EL (cell line): ENCODE measurements at regions not wholly inside any gene's neighbourhood (a gene's known extent, or its start where the extent isn't known, plus 50 kb on each side); places are given as distances from the start of the nearest gene placed in this dataset.
"Not testable (repeated sequence)": the region's sequence is repeated elsewhere in the genome, so short reads cannot be mapped to it uniquely, and the experiment has no call there.

Experiments
- DNase-seq: peaks from one replicate; pipeline ENCODE4 v3.0.0-alpha.2; 2016

DNA sequence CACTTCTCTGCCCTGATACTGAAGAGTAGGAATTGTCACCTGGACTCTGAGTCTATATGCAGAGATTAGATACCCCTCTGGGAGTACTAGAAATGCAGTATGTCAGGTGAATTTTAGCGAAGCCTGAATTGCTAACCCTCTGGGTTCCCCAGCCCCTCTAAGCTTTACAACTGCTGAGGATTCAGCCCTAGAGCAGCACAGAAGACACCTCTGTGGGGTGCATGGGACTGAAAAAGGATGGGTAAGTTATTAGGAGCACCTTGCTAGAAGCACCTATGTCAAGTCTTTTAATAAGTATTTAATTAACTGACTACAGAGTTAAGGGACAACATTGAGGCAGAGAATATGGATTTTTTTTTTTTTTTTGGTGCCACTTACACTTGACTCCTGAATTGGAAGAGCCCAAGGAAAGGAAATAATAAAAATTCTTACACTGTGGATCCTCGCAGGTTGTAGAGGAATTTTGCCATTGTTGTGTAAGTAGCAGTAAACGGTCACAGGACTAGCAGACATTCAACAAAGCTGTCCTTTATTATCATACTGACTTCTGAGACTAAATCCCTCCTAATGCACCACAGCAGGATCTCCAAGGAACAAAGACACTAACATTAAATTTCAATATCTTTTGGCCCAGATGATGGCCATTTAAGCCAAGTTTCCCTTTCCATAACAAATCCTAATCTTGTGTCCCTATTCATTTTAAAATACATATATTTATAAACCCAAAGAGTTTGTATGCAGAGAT is 253.2 kb downstream of the ANKRD50 start:
- DNase-seq, result no peak

DNA sequence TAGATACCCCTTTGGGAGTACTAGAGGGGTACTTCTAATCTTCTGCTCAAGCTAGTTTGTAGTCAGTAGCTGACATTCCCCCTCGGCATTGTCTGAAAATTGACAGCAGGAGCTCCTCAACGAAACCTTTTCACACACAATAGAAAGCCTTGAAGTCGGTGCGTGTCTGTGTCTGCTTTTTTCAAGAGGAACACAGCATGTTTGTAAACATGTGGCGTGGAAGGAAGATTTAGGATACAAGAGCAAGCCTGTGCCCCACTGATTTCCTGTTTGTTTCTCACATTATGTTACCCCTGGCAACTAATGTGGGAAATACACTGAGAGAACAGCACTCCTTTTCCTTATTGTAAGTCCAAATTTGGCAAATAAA is 252.6 kb downstream of the ANKRD50 start:
- DNase-seq, result no peak

DNA sequence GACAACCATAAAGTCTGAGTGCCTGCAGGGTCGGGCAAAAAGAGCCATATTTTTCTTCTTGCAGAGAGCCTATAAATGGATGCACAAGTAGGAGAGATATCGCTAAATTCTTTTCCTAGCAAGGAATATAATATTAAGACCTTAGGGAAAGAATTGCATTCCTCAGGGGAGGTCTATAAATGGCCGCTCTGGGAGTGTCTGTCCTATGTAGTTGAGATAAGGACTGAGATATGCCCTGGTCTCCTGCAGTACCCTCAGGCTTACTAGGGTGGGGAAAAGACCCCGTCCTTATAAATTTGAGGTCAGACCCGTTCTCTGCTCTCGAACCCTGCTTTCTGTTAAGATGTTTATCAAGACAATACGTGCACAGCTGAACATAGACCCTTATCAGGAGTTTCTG is 250.9 kb downstream of the ANKRD50 start:
- DNase-seq, result not testable (repeated sequence)

DNA sequence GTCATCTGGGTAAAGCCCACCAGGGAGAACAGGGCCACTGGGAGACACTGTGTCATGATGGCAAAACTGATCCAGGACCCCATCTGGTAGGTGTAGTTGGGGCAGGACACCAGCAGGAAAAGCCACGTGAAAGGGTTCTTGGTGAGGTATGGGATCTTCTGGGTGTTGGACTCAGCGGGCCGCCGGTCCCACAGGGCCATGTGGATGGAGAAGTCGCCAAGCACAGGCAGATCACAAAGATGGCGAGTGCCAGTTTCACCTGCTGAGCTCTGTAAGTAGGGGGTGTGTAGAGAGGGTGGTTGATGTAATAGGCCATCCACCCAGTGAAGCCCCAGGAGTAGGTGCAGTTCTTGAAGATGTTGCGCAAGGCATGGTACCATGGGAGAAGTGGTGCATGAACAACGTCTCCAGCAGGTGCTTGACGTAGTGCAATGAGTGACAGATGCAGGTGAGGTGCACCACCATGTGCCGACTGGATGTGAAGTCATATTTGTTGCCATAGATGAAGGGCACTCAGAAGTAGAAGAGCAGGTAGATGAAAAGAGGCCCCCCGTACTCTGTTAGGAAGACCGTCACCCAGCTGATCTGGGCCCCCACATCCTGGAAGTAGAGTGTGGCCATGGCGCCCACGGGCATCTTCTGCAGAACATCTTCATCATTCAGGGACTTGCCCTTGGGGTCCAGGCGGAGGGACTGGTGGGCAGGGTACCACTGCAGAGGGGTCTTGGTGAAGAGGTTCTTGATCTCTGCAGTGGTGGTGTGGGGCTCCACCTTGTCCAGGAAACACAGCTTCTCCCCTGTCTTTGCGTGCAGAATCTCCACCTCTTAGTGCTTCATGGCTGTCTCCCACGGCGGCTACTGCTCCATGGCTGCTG is 249.3 kb downstream of the ANKRD50 start:
- no peak for DNase-seq

DNA sequence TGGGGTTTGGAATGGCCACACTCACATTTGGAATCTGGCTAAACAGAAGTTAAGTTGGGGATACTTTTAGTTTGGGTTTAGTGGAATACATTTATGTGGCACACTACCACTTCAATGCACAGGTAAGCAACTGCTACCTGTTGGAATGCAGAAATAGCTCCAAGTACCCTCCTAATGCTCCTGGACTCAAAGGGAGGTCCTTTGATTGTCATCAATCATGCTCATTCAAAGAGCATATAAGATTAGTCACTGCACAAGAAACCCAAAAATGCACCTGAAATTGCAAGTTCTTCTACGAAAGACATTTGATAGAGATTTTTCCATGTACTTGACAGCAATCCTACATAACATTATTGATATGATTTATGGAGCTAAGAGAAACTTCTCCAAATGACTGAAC is 247.7 kb downstream of the ANKRD50 start:
- DNase-seq, result no peak

DNA sequence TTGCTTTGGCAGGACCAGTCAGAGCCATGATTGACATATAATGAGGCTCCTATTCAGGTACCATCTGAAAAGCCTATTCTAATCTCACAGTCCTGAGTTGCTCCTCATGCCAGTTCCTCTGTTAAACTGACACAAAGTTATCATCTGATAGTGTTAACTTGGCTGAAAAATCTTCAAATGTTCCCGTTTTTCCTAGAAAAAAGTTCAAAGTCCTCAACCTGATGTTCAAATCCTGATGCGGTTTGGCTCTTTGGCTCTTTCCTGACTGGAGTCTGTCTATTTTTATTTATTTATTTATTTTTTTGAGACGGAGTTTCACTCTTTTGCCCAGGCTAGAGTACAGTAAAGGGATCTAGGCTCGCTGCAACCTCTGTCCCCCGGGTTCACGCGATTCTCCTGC is 244.2 kb downstream of the ANKRD50 start:
- DNase-seq, result no peak

DNA sequence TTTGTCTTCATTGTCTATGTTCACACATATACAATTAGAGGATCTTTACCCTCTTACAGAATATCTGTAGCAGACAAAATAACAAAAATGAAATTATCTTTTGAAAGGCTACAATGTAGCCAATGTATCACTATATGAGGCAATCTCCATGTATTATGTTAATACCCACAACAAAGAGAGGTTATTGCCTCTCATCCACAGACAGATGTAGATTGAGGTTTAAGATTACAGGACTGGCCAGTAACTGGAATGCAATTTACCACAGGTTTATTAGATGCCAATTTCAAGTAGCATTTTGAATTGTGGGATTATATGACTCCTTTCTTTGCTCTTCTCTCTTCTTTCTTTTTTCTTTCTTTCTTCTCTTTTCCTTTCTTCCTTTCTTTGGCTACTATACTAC is 242.6 kb downstream of the ANKRD50 start:
- no peak for DNase-seq

DNA sequence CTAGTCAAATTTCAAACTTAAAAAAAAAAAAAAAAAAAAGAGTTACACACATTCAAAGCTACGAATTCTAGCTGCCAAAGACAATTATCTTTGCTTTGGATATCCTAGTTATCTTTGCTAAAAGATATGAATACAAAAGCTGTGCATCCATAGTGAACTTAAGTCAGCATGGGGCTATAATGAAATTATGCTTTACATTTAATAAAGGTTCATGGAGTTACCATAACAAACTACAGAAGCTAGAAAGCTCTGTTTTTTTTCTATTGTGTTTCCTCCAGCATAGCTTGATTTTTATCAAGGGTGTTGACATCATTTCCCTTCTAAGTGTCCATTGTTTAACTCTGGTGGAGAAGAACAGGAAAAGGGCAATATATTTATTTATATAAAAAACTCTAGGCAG is 234.1 kb downstream of the ANKRD50 start:
- DNase-seq, result no peak

DNA sequence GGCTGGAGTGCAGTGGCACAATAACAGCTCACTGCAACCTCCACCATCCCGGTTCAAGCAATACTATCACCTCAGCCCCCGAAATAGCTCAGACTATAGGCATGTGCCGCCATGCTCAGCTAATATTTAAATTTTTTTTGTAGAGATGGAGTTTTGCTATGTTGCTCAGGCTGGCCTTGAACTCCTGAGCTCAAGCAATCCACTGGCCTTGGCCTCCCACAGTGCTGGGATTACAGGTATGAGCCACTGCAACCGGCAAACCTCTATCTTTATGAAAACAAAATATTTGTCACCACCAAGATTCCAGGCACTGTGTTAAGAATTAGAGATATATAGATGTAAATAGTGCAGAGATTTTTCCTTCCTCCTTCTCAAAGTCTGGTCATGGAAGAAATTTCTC is 232.5 kb downstream of the ANKRD50 start:
- no peak for DNase-seq

DNA sequence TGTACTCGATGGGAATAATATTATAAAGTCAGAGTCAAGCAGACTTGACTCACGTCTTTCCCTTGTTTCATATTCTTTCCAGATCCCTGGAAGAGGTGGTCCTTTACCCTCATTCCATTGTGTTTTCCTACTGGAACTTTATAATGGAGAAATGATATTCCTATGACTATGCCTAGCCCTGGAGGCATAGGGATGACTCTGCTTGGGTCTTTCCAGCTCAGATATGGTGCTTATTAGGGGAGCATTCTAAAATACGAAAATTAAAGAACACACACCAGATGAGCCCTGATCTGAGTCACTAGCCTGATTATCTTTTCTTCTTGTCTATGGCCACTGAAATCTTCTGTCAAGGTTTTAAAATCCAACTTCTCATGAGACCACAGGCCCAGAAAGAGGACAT is 231.4 kb downstream of the ANKRD50 start:
- DNase-seq, result peak; percentile 36

DNA sequence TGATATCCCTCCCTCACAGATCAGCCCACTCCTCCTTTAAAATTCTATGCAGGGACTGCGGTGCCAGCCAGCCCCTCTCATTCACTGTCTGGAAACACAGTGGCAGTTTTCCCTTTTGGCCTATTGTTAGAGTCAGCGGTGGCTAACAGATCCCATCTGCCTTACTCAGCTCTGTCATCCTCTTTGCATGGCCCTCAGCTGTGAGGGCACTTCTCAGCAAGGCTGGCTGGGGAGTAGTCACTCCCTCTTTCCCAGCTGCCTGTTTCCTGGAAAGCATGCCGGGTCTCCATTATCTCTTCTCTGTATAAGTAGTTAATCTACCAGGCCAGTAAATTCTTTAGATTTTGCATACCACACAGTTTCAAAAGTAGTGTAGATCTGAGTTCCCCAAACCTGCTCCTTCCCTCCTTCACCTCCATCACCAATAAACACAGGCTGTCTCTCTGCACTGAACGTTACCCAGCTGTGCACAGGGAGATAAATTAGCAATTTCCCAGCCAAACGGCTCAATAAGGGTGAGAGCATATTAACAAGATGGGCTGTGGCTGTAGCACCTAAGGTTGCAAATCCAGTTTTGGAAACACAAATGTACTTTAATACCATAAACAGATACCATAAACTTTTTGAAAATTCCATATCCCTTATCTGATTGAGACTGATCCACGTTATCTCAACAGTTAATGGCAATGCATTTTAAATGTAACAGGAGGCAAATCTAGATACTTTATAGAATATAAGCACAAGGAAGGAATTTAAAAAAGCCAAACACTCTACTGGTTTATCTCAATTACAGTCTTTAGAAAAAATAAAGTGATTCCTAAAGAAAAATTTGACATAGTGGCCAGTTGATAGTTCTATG is 229.3 kb downstream of the ANKRD50 start:
- DNase-seq, result peak; percentile 3

DNA sequence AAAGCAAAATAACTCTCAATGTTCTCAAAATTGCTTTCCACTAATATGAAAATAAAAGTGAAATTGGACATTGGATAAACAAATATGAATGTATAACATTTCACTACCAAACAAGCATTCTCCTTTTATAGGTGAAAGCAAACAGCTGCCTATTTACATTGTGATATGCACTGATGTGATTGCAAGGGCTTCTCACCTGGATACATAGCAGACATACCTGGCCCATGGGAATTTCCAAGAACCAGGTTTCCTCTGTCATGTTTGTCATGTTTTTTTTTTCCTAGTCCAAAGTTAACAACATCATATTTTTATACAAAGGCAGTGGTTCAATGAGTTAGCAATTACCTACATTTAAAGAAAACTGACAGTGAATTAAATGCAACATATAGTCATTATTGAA is 228.5 kb downstream of the ANKRD50 start:
- DNase-seq, result no peak

DNA sequence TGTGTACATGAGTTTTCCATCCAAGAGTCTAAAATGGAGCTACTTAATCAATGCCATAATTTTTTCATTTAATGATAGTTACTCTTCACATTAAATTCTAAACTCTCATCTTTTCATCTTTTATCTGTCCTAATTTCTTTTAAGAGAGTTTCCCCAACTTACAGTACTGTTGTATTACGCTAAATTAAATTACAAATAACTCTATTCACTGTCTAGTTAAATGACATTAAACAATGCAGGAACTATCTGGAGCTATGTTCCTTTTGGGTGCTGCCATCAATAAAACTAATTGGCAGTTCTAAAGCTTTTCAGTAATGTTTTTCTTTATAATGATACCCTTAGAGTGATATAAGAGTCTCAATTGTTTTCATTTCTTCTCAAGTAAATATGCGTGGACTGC is 227.6 kb downstream of the ANKRD50 start:
- DNase-seq, result no peak

DNA sequence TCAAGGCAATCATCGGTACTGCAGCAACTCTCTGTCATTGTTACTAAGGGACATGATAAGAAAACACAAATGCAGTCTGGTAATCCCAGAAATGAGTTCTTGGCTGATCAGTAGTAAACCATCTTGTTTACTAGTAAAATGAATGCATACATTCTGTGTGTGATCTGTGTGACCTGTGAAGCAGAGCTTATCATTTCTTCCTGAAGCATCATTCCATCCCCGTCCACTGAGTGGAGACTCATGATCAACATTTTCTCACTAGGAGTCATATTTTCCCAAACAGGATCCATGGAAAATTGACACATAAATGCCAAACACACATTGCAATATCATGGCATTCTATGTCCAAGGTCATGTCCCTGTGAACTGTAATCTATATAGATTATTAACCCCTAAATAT is 226.1 kb downstream of the ANKRD50 start:
- DNase-seq, result no peak

DNA sequence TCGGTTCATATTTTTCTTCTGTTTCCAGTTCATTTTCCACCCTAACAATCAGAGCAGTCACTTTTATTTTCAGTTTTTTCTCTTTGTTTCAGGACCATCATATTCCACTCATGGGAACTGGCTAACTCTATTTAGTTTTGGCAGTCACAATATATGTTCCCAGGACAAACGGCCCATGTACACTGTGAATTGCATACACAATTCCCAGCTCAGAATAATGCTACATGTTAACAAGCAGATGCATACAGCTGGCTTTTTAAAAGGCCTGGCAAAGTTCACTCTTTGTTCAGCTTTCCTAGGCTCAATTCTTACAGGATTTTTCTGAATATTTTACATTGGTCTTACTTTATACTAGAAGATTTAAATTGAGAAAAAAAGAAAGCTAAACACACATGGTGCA is 224.9 kb downstream of the ANKRD50 start:
- DNase-seq, result no peak

DNA sequence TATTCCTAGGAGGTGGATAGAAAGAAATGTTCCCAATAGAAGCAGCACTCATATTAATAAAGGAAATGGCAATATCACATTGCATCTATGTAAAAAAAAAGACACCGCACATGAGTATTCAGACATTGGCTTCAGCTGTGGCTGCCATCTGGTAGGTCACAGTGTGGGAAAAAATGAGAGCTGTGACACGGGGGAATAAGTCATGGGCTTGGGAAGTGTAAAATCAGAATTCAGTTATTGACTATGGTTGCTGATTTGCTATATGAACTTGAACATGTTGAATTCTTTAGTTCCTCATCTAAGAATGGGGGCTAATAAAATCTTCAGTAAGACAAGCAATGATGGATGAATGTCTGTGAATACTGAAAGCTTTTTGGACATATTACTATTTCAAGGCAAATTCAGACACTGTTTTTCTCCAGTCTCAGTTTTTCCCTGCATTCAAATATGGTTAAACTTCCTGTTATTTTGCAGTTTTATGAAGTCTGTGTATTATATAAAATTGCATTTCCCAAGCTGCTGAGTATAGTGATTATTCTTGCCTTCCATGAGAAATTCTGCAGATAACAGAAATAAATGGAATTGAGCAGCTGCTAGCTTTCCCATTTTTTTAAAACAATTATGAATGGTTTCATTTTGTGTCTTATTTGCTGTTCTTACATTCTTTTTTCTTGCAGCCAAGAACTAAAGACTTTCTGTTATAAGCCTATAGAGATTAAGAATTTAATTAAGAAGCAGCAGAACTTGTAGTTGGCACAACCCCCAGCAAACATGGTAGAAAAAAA is 221.0 kb downstream of the ANKRD50 start:
- DNase-seq, result no peak

DNA sequence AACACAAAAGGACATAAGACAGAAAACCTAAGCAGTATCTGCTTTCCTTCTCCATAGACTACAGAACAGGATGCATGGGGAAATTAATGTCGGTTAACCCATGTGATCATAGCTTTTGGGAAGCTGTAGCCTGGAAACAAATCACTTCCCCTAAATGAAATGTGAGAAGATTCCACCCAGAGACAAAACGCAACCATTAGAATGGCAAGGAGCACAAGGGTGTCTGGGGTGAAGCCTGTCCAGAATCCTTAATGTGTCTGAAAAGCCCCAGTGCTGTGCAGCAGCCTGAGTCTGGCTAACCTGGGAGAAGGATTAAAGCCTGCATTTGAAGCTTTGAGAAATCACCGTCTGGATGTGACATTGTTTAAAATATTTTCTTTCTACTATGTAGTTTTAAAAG is 213.3 kb downstream of the ANKRD50 start:
- no peak for DNase-seq

DNA sequence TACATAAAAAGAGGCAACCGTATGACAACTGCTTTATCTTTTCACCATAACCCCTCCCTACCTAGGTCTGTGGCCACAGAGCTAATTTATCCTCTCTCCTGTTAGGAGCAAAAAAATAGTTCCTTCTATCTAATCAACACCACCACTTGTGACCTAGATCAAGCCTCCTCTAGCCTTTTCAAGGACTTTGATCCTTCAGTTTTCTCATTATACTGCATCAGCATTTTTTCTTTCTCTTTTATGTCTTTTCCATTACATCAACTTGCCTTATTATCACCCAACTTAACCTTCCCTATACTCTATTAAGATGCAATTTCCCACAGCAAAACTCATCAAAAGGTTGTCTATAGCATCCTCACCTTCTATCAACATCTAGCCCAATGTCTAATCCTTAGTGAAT is 211.0 kb downstream of the ANKRD50 start:
- DNase-seq, result no peak

DNA sequence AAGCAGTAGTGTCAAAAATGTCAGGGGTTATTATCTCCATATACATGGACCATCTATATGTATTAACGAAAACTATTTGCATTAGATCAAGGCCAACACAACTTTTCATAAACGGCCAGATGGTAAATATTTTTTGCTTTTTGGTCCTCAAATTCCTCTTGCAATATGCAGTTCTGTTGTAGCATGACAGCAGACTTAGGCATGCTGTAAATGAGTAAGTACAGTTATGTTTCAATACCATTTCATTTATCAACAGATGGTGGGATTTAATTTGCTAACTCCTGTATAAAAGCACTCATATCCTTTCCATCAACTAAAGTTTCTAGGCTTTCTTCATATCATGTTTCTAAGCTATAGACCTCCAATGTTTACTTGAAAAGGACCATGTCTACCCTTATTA is 208.1 kb downstream of the ANKRD50 start:
- DNase-seq, result no peak

DNA sequence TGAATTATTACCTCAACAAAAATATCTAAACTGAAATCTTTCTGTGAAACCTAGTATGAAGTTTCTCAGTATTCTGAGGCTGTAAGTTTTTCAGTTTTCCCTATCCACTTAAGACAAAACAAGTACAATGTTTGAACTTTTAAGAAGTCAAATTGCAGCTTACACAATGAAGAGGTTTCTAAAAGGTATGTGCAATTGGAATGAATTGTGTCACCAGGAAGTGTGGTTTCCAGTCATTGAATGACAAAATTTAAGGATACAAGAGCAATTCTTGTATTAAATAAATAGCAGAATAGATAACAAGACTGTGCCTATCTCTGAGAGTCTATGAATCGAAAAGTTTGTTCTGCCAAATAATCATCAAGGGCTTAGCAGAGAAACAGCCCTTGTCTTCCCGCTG is 207.3 kb downstream of the ANKRD50 start:
- no peak for DNase-seq

DNA sequence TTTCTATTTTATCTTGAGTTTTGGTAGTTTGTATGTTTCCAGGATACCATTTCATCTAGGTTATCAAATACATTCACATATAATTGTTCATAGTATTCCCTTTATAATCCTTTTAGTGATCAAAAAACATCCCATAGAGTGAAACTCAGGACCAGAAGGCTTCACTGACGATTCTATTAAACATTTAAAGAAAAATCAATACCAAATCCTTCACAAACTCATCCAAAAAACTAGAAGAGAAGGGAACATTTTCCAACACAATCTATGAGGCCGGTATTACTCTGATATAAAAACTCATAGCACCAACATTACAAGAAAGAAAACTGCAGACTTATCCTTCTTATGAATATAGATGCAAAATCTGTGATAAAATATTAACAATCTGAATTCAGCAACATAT is 203.4 kb downstream of the ANKRD50 start:
- DNase-seq, result no peak

DNA sequence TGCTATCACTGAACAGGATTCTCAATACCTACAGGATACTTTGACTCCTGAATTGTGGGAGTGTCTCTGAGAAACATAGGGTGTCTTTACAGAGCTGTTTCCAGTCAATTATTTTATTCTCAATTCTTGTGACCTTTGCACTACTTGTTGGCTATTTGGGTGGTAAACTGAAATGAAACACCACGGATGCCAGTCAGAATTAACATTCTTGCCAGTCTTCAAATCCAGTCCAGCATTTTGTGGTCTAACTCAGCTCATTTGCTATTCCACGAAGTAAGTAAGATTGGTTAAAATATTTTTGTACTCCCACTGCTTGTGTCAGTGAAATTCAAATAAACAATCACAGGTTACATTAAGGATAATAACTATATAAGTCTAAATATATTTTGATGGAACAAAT is 197.9 kb downstream of the ANKRD50 start:
- no peak for DNase-seq

DNA sequence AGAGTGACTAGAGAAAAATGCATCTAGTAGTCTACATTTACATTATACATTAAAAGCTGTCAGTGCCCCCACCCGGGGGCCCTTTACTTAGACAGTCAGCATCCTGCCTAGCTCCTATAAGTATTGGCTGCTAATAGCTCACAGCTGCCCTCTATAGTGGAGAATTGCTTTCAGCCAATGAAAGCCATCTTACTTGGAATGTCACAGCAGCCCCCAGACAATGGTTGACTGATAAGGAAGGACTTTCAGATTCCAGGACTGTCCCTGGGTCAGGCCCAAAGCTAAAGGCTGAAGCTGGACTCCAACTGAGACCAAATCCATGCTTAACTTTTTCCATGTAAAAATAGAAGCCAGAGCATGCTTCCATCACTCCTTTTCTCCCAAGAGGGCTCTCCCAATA is 196.9 kb downstream of the ANKRD50 start:
- DNase-seq, result no peak
